ENCODE measurements at regions not wholly inside any gene's neighbourhood (a gene's known extent, or its start where the extent isn't known, plus 50 kb on each side); places are given as distances from the start of the nearest gene placed in this dataset.

DNA sequence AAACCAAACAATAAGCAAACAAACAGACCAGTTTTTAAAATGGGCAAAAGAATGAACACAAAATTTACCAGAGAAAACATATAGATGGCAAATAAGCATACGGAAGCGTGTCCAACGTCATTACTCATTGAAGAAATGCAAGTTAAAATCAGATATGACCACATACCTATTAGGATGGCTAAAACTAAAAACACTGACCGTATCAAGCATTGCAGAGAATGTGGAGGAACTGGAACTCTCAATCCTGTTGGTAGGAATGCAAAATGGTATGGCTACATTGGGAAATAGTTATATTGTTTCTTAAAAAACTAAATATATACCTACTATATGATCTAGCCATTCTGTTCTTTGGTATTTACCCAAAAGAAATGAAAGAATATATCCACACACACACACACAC is 129.4 kb upstream of the ACO1 start:
- no peak for DNase-seq (ENCODE audit: low read depth in 4 of 4, low spot score in 1 of 4)

DNA sequence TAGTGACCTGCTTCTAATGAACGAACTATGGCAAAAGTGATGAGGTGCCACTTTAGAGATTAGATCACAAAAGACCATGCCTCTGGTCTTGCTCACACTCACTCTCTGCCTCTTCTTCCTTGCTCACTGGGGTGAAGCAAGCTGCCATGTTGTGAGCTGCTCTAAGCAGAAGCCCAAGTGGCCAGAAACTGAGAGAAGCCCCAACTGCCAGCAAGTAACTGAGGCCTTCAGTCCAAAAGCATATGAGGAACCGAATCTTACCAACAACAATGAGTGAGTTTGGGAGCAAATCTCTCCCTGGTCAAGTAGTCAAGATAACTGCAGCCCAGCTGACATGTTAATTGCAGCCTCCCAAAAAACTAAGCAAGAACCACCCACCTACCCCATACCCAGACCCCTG is 126.0 kb upstream of the ACO1 start:
- DNase-seq (ENCODE audit: low read depth in 4 of 4, low spot score in 1 of 4): no peak

DNA sequence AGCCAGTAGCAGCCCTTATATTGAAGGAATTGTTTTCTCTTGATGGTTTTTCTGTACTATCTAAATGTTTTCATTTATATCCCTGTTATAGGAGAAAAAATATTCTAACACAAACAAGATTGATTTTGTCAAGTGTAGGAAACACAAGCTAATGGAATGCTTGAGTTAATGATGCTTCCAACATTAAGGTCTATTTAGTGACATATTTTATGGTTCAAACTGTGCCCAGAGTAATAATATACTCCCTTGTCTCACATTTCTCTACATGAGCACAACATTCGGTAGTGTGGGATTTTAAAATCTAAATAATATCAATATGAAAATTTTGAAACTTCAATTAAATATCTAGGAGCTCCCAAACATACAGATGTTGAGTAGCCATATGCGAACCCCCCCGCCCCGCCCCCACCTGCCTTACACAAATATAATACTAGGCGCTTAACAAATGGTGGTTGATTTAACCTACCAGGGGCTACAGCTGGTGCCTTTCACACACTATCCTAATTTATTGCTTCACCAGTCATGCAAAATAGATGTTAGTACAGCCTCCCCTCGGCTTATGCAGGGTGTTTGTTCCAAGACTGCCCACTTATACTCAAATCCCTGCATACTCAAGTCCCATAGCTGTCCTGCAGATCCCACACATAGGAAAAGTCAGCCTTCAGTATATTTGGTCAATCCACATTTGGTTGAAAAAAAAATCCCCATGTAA is 124.1 kb upstream of the ACO1 start:
- DNase-seq (ENCODE audit: low read depth in 4 of 4, low spot score in 1 of 4): no peak

DNA sequence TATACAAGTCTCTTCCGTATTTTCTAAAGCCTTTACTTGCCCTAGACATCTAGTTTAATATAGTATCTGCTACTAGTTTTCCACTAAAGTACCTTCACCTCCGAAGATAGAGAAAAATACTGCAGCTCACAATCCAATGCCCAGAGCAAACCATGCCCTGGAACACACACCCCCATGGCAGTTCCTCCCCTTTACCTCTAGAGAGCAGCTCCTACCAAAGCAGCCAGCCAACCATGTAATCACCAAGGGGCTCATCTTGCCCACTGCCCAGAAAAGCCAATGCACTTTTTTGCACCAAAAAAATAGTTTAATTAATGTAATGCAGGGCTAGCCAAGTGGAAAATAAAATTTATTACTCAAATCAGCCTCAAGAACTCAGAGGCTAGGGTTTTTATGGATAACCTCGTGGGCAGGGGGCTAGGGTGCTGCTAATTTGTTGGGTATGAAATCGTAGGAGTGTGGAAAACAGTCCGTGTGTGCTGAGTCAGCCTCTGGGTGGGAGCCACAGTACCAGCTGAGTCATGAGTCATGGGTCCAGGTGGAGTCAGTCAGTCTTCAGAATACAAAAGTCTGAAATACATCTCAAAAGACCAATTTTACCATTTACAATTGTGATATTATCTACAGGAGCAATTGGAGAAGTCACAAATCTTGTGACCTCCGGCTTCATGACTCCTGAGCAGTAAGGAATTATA is 120.1 kb upstream of the ACO1 start:
- no peak for DNase-seq (ENCODE audit: low read depth in 4 of 4, low spot score in 1 of 4)

DNA sequence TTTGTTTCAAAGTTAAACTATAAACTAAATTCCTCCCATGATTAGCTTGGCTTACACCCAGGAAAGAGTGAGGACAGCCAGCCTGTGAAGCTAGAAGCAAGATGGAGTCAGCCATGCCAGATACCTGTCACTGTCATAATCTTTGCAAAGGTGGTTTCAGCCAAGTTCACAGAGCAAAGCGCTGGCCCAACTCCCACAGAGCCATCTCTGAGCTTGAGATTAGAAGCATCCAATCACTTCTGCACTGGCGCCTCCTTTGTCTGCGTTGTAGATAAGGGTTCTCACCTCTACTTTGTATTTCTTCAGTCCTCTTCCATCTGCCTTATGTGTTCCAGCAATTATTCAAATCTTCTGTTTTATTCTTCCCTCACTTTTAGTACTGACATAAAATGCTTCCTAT is 119.4 kb upstream of the ACO1 start:
- DNase-seq (ENCODE audit: low read depth in 4 of 4, low spot score in 1 of 4): no peak

DNA sequence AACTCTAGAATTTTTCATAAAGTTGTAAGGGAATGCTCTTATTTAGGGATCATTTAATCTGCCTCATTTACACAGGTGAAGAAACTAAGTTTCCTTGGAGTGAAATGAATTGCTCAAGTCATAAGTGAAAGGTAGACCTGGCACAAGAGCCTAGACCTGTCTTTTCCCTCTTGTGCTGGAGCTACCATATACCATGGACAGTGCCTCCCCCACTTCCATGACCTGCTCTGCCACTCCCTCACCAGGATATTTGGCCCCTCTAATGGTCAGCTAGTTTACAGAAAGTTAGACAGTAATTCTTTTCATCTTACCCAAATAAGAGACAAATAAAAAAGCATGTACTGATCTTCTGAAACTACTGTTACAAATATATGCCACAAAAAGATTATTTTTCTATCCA is 105.5 kb upstream of the ACO1 start:
- DNase-seq (ENCODE audit: low read depth in 4 of 4, low spot score in 1 of 4): no peak

DNA sequence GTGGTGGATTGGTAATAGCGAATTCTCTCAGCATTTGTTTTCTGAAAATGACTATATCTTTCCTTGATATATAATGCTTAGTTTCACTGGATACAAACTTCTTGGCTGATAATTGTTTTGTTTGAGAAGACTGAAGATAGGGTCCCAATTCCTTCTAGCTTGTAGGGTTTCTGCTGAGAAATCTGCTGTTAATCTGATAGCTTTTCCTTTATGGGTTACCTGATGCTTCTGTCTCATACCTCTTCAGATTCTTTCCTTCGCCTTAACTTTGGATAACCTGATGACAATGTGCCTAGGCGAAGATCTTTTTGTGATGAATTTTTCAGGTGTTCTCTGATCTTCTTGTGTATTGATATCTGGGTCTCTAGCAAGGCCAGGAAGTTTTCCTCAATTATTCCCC is 94.7 kb upstream of the ACO1 start:
- no peak for DNase-seq (ENCODE audit: low read depth in 4 of 4, low spot score in 1 of 4)

DNA sequence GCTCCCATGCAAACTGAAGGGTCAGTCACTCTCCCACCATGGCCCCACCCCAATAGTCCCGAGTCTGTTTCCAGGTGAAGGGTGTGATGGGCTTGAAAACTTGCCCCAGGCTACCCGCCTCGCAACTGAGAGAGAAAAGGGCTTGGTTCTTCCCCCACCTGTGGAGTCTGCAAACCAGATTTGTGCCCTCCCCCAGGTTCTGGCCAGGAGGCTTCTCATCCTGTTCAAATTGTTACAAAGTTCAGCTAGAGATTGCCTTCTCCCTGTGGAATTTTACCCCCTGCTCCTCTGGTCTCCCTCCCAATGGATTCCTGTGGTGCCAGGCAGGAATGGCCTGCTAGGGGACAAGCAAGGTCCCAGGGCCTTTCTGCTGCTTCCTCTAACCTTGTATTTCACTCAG is 93.1 kb upstream of the ACO1 start:
- DNase-seq (ENCODE audit: low read depth in 4 of 4, low spot score in 1 of 4): no peak

DNA sequence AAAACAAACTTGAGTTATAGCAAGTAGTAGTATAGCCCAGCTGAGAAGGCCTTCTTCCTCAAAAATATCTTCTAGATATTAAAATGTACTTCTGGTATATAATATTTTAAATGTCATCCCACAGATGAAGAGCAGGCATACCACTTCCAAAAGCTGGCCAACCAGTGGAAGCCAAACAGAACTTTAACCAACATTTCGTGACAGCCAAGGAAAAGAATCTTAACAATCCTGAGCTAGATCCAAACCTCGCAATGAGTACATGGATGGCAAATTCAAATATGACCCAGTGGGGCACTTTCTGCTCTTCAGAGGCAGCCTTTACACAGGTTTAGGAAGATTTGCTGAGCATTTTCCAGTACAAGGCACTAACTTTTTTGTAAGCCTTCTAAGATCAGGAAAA is 91.8 kb upstream of the ACO1 start:
- DNase-seq (ENCODE audit: low read depth in 4 of 4, low spot score in 1 of 4): no peak

DNA sequence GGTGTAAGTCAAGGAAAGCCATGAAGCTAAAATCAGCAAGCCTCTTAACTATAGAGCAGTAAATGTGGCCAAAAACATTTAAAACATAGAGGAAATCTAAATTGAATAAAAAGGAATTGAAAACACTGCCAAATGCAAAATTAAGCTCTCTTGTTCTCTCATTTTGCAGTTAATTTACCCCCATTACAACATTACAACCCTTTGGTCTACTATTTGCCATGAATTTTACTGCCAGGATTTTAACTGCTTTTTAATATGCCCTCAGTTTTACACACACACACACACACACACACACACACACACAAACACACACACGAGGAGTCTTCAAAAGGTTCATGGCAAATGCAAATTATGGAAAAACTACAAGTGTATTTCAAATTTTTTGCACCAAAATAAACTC is 91.4 kb upstream of the ACO1 start:
- no peak for DNase-seq (ENCODE audit: low read depth in 4 of 4, low spot score in 1 of 4)

DNA sequence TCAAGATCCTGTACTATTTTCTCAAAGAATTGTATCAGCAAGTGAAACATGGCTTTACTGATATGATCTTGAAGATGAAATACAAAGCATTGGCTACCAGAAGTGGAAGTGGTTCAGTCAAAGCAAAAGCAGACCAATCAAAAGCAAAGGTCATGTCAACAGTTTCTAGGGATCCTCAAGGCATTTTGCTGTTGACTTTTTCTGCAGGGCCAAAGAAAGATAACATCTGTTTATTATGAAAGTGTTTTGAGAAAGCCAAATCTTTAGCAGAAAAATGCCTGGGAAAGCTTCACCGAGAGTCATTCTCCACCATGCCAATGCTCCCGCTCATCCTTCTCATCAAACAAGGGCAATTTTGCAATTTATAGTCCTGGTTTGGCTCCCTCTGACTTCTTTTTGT is 90.3 kb upstream of the ACO1 start:
- no peak for DNase-seq (ENCODE audit: low read depth in 4 of 4, low spot score in 1 of 4)

DNA sequence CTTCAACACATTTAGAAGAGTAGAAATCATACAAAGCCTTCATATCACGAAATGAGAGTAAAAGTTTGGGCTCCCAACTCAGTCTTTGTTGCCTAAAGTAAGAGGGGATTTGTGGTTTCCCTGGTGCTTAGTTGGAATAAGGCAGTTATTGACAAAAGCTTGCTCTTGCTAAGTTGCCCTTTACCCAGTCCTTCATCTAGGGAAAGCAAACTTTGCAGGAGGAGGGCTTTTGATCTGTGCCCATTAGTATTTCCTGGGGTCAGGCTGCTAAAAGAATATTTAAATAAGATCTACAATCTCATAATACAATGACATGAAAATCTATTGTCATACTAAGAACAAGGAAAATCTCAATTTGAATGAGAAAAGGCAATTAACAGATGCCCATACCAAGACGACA is 84.1 kb upstream of the ACO1 start:
- no peak for DNase-seq (ENCODE audit: low read depth in 4 of 4, low spot score in 1 of 4)

DNA sequence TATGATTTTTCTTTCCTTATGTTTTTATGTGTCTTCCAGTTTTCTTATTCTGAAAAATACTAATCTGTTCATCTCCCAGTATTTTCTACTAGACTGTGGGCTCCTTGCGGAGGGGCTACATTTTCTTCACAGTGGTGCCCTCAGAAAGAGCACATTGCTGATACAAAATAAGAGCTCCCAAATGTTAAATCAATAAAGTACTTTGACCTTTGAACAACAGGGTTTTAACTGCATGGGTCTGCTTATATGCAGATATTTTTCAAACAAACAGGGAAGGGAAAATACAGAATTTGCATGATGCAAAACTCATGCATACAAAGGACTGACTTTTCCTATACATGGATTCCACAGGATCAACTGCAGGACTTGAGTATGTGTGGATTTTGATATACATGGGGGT is 79.9 kb upstream of the ACO1 start:
- DNase-seq (ENCODE audit: low read depth in 4 of 4, low spot score in 1 of 4): no peak

DNA sequence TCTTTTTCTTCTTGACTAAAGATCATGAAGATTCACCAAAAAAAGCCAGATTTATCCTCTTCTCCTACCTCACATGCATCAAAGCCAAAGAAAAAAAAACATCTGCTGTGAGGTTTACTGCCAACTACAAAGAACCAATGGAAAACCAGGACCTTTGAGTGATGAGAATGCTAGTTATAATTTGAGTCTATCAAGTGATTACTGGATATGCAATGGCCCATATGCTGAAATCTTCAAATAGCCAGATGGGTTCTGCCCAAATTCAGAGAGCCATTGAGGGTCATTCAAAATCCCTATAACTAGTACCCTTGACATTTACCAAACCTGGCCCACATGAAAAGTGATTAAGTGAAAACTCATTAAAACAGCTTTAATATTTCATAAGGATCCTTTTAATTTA is 78.4 kb upstream of the ACO1 start:
- no peak for DNase-seq (ENCODE audit: low read depth in 4 of 4, low spot score in 1 of 4)

DNA sequence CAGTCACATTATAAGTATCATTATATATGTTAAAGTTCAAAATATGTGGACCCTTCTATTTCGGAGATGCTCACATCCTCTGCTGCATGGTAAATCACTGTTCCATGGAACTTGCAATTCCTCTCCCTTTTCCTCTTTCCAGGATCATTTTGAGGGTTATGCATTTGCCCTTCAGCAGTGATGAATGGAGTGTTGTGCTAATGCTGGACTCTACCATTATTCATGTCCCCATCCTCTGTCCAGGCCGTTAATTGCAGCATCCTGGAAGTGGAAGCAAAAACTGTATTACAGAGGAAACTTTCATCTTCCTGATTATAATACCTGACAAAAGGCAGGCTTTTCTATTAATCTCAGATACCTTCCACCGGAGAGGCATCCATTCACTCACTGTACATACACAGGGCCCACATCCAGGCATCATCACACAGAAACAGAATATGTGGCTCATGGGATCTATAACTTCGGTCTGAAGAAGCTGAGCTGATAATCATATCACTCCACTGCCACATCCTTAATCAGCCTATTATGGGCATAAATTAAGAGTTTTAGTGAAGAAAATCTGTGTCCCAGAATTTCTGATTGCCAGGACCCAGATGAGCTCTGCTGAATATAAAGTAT is 65.0 kb upstream of the ACO1 start:
- DNase-seq (ENCODE audit: low read depth in 4 of 4, low spot score in 1 of 4): no peak

DNA sequence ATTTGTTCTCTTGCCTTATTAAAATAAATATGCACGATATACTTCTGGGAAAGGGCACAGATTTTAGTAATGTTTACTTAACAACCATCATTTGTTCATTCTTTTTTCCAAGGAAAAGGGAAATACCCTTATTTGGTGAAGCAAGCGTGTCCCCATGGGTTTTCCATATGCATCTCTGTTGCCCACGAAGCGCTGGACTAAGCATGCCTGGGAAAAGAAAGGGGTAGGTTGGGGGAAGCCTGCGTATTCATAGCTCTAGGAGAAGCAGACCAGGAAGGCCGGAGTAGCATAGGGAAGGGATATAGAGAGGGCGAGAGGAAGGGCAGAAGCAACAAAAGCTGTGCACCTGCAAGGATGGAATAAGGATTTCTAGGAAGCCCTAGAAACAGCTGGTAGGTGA is 61.8 kb upstream of the ACO1 start:
- DNase-seq (ENCODE audit: low read depth in 4 of 4, low spot score in 1 of 4): no peak

DNA sequence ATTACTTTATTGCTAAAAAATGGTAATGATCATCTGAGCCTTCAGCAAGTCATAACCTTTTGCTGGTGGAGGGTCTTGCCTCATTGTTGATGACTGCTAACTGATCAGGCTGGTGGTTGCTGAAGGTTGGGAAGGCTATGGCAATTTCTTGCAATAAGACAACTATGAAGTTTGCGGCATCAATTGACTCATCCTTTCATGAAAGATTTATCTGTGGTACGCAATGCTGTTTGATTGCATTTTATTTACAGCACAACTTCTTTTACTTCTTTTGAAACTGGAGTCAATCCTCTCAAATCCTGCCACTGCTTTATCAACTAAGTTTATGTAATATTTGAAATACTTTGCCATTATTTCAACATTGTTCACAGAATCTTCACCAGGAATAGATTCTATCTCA is 58.3 kb upstream of the ACO1 start:
- DNase-seq (ENCODE audit: low read depth in 4 of 4, low spot score in 1 of 4): no peak

DNA sequence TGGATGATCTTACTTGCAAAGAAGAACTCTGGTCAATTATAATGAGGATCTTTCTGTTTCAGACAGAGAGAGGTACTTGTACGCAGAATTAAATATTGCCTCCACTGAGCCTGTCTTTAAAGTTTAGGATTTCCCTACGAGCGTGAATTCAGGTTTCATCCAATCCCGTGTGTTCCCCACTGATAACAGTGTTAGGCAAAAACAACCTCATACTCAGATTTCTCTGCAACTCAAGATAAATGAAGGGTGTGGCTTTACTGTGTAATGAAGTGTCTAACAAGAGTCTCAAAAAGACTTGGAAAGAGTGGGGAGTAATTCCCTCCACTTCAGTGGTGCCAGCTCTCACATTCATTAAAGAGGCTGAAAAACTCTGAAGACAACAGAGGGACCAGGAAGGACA is 53.2 kb upstream of the ACO1 start:
- no peak for DNase-seq (ENCODE audit: low read depth in 4 of 4, low spot score in 1 of 4)

DNA sequence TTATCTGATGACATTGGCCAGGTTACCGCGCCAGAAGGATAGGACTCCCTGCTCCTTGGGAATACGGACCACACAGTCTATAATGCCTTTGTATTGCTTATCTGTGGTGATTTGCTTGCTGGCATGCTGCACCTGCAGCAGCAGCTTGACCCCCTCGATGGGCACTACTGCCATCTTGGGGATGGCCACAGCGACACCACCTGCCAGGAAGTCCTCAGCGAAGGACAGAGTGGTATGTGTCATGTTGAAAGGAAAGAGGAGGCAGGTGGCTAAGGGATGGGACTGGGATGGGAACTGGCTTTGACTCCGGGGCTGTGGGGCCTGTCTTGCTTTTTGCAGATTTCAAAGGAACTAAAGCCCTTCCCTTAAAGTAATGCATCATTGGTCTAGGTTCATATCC is 50.3 kb upstream of the ACO1 start:
- DNase-seq (ENCODE audit: low read depth in 4 of 4, low spot score in 1 of 4): no peak

All from stimulated activated CD4-positive, alpha-beta T cell treated with anti-CD3 and anti-CD28 coated beads, Interleukin-1b, Interleukin-23, amount 100 ng/mL, for 24 hours (primary cell).